GM12874 (cell line): ENCODE measurements at regions not wholly inside any gene's neighbourhood (a gene's known extent, or its start where the extent isn't known, plus 50 kb on each side); places are given as distances from the start of the nearest gene placed in this dataset.

Experiments used
- TF ChIP-seq, protein P1 (sequence below): IDR thresholded peaks from 2 replicates; pipeline ENCODE4 v1.5.1; 2011; ENCODE audit warnings: low read depth, mild to moderate bottlenecking, control low read depth, low read length, moderate library complexity; ENCODE audit not compliant: insufficient read depth

DNA sequence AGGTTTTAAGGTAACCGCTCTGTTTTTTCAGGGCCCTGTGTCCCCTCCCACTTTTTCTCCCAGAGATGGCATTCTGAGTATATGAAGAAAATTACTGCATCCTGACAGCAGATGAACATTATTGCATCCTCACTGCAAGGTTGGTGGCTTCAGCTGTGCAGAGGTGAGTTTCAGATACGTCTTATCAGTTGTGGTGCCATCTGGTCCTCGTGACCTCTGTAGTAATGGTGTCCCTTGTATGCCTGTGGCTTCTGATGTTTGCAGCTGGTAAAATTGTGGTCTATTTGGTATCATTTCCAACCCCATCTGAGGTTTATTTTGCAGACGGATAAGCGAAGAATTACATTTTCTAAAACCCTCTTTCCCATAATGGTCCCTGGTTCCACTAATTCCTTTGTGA lies 417.0 kb downstream of the HS3ST3B1 start:
- TF ChIP-seq, protein P1, sequence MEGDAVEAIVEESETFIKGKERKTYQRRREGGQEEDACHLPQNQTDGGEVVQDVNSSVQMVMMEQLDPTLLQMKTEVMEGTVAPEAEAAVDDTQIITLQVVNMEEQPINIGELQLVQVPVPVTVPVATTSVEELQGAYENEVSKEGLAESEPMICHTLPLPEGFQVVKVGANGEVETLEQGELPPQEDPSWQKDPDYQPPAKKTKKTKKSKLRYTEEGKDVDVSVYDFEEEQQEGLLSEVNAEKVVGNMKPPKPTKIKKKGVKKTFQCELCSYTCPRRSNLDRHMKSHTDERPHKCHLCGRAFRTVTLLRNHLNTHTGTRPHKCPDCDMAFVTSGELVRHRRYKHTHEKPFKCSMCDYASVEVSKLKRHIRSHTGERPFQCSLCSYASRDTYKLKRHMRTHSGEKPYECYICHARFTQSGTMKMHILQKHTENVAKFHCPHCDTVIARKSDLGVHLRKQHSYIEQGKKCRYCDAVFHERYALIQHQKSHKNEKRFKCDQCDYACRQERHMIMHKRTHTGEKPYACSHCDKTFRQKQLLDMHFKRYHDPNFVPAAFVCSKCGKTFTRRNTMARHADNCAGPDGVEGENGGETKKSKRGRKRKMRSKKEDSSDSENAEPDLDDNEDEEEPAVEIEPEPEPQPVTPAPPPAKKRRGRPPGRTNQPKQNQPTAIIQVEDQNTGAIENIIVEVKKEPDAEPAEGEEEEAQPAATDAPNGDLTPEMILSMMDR: no peak

GRCh38 chr17:14715561-14715960 lies 414.7 kb downstream of the HS3ST3B1 start:
- TF ChIP-seq, protein P1: no peak

DNA sequence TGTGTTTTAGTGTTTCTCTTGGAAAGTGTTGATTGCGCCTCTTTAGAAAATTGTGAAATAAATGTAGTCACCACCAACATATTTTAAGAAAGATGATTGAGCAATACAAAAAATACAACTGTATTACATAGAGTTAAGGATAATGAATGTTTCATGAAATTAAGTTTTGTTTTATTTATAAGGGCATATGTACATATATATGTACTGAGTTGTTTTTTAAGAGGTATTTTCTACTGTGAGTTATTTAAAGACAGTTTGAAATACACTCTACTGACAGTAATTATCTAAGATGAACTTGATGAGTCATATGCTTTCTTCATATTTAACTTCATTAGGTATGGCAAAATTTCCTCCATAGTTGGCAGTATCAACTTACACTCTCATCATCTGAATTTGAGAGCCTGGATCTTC lies 411.7 kb downstream of the HS3ST3B1 start:
- TF ChIP-seq, protein P1: no peak

DNA sequence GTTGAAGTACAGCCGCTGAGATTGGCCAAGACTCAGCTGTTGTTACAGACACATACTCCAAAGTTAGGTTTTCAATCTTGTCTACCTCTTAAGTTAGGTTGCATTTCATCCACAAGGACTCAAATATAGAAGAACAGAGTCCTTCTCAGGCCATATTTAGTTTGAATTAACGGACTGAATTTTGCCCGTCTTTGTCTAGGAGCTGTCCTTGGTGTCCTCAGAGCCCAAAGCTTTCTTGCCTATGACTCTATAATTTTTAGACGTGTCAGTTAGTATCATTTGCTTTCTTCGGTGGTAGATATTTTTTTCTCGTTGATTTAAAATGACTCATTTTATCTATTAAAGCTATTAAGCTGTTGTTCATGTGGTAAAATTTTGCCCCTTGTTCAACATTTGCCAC lies 403.2 kb downstream of the HS3ST3B1 start:
- TF ChIP-seq, protein P1: no peak

DNA sequence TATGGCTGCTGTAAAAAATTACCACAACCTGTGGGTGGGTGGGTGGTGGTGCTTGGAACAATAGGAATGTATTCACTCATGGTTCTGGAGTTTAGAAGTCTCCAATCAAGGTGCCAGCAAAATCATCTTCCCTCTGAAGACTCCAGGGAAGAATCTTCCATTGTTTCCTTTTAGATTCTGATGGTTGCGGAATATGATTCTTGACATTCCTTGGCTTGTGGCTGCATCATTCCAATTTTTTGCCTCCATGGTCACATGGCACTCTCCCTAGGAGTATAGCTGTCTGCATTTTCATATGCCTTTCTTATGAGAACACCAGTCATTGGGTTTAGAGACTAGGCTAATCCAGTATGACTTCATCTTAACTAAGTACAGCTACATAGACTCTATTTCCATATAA lies 401.0 kb downstream of the HS3ST3B1 start:
- TF ChIP-seq, protein P1: no peak

GRCh38 chr17:14699574-14700185 lies 398.8 kb downstream of the HS3ST3B1 start:
- TF ChIP-seq, protein P1: no peak

DNA sequence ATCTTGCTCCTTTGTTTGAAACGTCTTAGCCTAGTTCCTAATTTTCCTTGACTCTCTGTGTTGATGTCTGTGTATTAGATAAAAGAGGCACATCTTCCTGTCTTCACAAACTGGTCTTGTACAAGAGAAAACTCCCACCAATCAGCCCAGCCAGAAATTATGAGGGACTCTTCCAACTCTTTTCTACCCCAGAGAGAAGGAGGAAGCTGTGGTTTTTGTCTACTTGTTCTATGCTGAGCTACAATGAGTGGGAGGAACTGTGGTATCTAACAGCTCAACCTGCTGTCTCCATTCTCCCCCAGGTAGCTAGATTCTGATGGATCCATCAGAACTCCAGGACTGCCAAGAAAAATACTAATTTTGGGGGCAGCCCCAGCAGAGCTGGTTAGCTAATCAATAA lies 392.5 kb downstream of the HS3ST3B1 start:
- TF ChIP-seq, protein P1: no peak
